Nephron progenitor cell (in vitro differentiated cells): ENCODE measurements at regions not wholly inside any gene's neighbourhood (a gene's known extent, or its start where the extent isn't known, plus 50 kb on each side); places are given as distances from the start of the nearest gene placed in this dataset.

Experiments used
- DNase-seq: peaks from one replicate; pipeline ENCODE4 v3.0.0; 2021
- H3K27ac Mint-ChIP-seq: 2 replicates; pipeline ENCODE4 v1.8.0; 2021; ENCODE audit warnings: mild to moderate bottlenecking, moderate library complexity, mixed read lengths
- H3K27me3 Mint-ChIP-seq: 2 replicates; pipeline ENCODE4 v1.8.0; 2021; ENCODE audit warnings: mild to moderate bottlenecking, low read depth, mixed read lengths; ENCODE audit not compliant: poor library complexity
- H3K36me3 Mint-ChIP-seq: 2 replicates; pipeline ENCODE4 v1.8.0; 2021; ENCODE audit warnings: low read depth, mixed read lengths
- H3K4me1 Mint-ChIP-seq: 2 replicates; pipeline ENCODE4 v1.8.0; 2021; ENCODE audit warnings: mixed read lengths
- H3K4me3 Mint-ChIP-seq: 2 replicates; pipeline ENCODE4 v1.8.0; 2021; ENCODE audit warnings: mild to moderate bottlenecking, moderate library complexity, mixed read lengths
- H3K9me3 Mint-ChIP-seq: 2 replicates; pipeline ENCODE4 v1.8.0; 2021; ENCODE audit warnings: mild to moderate bottlenecking, moderate library complexity, mixed read lengths
- TF ChIP-seq, protein P1 (sequence below): fragments of 200-600 bp; sonication (generic); IDR thresholded peaks from 2 replicates; pipeline ENCODE4 v1.5.0; 2021; ENCODE audit warnings: antibody characterized with exemption

DNA sequence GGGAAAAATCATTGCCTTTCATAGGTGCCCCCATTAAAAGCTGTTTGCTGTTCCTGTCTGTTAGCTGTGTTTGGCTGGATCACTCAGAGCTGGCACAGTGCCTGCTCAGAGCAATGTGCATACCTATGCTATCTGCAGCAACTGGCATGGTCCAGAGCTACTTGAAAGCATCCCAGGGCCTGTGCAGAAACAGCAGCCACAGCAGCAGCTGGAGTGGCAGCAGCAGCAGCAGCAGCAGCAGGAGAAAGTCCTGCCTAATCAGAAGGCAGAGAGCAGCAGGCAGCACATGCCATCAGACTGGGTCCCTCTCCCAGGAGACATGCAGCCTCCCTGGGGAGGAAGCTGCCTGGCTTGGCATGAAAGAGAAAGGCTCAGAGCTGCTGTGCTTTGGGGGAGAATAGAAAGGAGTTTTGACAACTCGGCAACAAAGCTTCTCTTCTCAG is 243.8 kb upstream of the WWC1 start:
- Mint-ChIP-seq H3K36me3 (no peaks in the 10 kb centered on the region), H3K27ac (no peak overlapping the region), H3K27me3 (peaks cover 8% of the 10 kb centered on the region), H3K4me3 (no peak overlapping the region), H3K4me1 (peaks cover 18% of the 10 kb centered on the region), H3K9me3 (no peaks in the 10 kb centered on the region)
- TF ChIP-seq, protein P1, sequence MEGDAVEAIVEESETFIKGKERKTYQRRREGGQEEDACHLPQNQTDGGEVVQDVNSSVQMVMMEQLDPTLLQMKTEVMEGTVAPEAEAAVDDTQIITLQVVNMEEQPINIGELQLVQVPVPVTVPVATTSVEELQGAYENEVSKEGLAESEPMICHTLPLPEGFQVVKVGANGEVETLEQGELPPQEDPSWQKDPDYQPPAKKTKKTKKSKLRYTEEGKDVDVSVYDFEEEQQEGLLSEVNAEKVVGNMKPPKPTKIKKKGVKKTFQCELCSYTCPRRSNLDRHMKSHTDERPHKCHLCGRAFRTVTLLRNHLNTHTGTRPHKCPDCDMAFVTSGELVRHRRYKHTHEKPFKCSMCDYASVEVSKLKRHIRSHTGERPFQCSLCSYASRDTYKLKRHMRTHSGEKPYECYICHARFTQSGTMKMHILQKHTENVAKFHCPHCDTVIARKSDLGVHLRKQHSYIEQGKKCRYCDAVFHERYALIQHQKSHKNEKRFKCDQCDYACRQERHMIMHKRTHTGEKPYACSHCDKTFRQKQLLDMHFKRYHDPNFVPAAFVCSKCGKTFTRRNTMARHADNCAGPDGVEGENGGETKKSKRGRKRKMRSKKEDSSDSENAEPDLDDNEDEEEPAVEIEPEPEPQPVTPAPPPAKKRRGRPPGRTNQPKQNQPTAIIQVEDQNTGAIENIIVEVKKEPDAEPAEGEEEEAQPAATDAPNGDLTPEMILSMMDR: peak; percentile 14
- no peak for DNase-seq

GRCh38 chr5:168048486-168048885 is 243.0 kb upstream of the WWC1 start:
- no peak overlapping the region for H3K4me3 Mint-ChIP-seq
- no peak overlapping the region for H3K27ac Mint-ChIP-seq
- H3K36me3 Mint-ChIP-seq: no peaks in the 10 kb centered on the region
- no peak for DNase-seq
- peaks cover 8% of the 10 kb centered on the region for H3K27me3 Mint-ChIP-seq
- H3K4me1 Mint-ChIP-seq: peaks cover 15% of the 10 kb centered on the region
- H3K9me3 Mint-ChIP-seq: no peaks in the 10 kb centered on the region
- TF ChIP-seq, protein P1: no peak

GRCh38 chr5:168052686-168053085 is 238.8 kb upstream of the WWC1 start:
- Mint-ChIP-seq H3K9me3 (peaks cover 11% of the 10 kb centered on the region), H3K27ac (no peak overlapping the region), H3K4me1 (peaks cover 5% of the 10 kb centered on the region), H3K27me3 (peaks cover 9% of the 10 kb centered on the region), H3K4me3 (no peak overlapping the region), H3K36me3 (peaks cover 6% of the 10 kb centered on the region)
- TF ChIP-seq, protein P1: no peak
- DNase-seq: no peak

GRCh38 chr5:168054091-168054490 is 237.4 kb upstream of the WWC1 start:
- H3K4me1 Mint-ChIP-seq: no peaks in the 10 kb centered on the region
- DNase-seq: no peak
- H3K36me3 Mint-ChIP-seq: peaks cover 10% of the 10 kb centered on the region
- peaks cover 9% of the 10 kb centered on the region for H3K27me3 Mint-ChIP-seq
- peaks cover 20% of the 10 kb centered on the region for H3K9me3 Mint-ChIP-seq
- H3K27ac Mint-ChIP-seq: no peak overlapping the region
- H3K4me3 Mint-ChIP-seq: no peak overlapping the region
- TF ChIP-seq, protein P1: no peak

DNA sequence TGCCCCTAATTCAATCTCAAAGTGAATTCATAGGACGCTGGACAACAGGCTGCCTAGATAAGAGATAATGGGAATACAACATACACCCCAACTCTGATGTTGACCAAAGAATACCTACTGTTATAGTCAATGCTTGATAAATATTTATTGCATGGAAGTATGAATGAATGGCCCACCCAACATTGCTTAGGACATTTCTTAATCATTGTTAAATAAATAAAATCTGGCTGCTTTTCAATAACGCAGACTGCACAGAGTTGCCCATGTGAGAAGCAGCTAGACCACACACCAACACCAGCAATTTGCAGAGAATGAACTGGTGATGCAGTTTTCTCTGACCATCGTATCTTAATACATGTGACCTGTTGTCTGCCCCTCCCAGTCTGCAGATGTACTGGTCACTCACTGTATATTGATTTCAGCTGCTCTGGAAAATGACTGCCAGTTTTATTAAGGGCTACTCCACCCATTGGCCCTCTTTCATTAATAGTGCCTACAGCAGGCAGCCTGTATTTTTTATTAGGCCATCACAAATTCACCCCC is 236.2 kb upstream of the WWC1 start:
- peaks cover 4% of the 10 kb centered on the region for H3K27me3 Mint-ChIP-seq
- peaks cover 10% of the 10 kb centered on the region for H3K36me3 Mint-ChIP-seq
- peaks cover 20% of the 10 kb centered on the region for H3K9me3 Mint-ChIP-seq
- H3K4me1 Mint-ChIP-seq: no peaks in the 10 kb centered on the region
- H3K4me3 Mint-ChIP-seq: no peak overlapping the region
- no peak for DNase-seq
- TF ChIP-seq, protein P1: no peak
- H3K27ac Mint-ChIP-seq: no peak overlapping the region

DNA sequence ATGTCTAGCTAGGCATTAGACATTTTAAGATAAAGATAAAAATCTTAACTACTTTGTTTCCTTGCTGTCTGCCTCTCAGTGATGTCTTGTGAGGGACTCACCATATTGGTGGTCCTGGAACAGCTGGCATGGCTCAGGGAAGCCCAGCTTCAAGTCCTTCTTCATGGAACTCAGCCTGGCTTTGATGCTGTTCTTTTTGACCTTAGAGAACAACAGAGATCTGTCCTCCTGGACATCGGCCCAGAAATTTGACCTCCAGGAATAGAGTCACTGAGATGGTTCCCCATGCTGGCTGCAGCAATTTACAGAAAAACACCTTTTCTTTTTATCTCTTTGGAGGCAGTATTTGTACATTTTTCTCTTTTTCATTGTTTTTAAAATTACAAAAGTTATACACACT is 235.5 kb upstream of the WWC1 start:
- DNase-seq: no peak
- Mint-ChIP-seq H3K4me3 (no peak overlapping the region), H3K36me3 (peaks cover 10% of the 10 kb centered on the region), H3K4me1 (no peaks in the 10 kb centered on the region), H3K27me3 (peaks cover 4% of the 10 kb centered on the region), H3K9me3 (peaks cover 20% of the 10 kb centered on the region), H3K27ac (no peak overlapping the region)
- TF ChIP-seq, protein P1: no peak
